BE2C (cell line): ENCODE measurements at regions not wholly inside any gene's neighbourhood (a gene's known extent, or its start where the extent isn't known, plus 50 kb on each side); places are given as distances from the start of the nearest gene placed in this dataset.
A peak's percentile ranks its signal among the peaks of the same experiment; 100 is the strongest.

Source experiments
- DNase-seq: peaks from one replicate; pipeline ENCODE4 v3.0.0-alpha.2; 2020
- H3K27me3 ChIP-seq: fragments of 250-450 bp; sonication (Bioruptor Pico); 2 replicates; pipeline ENCODE4 v1.5.1; 2020; ENCODE audit warnings: mild to moderate bottlenecking
- H3K36me3 ChIP-seq: fragments of 250-450 bp; sonication (Bioruptor Pico); 2 replicates; pipeline ENCODE4 v1.5.1; 2020; ENCODE audit warnings: mild to moderate bottlenecking
- H3K4me1 ChIP-seq: fragments of 250-450 bp; sonication (Bioruptor Pico); 2 replicates; pipeline ENCODE4 v1.5.1; 2020
- H3K4me3 ChIP-seq: 2 replicates; pipeline ENCODE4 v1.5.1; 2011; ENCODE audit warnings: low read depth, low read length
- H3K9me3 ChIP-seq: fragments of 250-450 bp; sonication (Bioruptor Pico); 2 replicates; pipeline ENCODE4 v1.5.1; 2020
- CTCF ChIP-seq: IDR thresholded peaks from 2 replicates; pipeline ENCODE4 v1.5.1; 2012; ENCODE audit warnings: mild to moderate bottlenecking, low read depth, low read length

GRCh38 chr21:15283789-15284188, 219.0 kb upstream of the NRIP1 start:
- DNase-seq: no peak
- no peak for TF ChIP-seq CTCF
- no peaks in the 10 kb centered on the region for H3K27me3 ChIP-seq
- no peak overlapping the region for H3K4me3 ChIP-seq
- H3K4me1 ChIP-seq: no peaks in the 10 kb centered on the region
- H3K36me3 ChIP-seq: no peaks in the 10 kb centered on the region
- H3K9me3 ChIP-seq: no peaks in the 10 kb centered on the region

- H3K36me3 ChIP-seq: no peaks in the 10 kb centered on the region
- no peak overlapping the region for H3K4me3 ChIP-seq
- DNase-seq: no peak
- H3K9me3 ChIP-seq: no peaks in the 10 kb centered on the region
- H3K4me1 ChIP-seq: 0 out of 2 replicates have a peak, but pooled peaks cover 4% of the 10 kb centered on the region
- H3K27me3 ChIP-seq: no peaks in the 10 kb centered on the region
- TF ChIP-seq CTCF: no peak
These were observed 220.8 kb upstream of the NRIP1 start for GRCh38 chr21:15285556-15285955.

GRCh38 chr21:15289246-15289645, 224.4 kb upstream of the NRIP1 start:
- no peak for DNase-seq
- Histone ChIP-seq H3K36me3 (no peaks in the 10 kb centered on the region), H3K4me3 (no peak overlapping the region), H3K27me3 (no peaks in the 10 kb centered on the region), H3K9me3 (no peaks in the 10 kb centered on the region), H3K4me1 (0 out of 2 replicates have a peak, but pooled peaks cover 4% of the 10 kb centered on the region)
- TF ChIP-seq CTCF: no peak

GRCh38 chr21:15289896-15290841, 225.4 kb upstream of the NRIP1 start:
- 0 out of 2 replicates have a peak, but pooled peaks cover 4% of the 10 kb centered on the region for H3K4me1 ChIP-seq
- H3K27me3 ChIP-seq: no peaks in the 10 kb centered on the region
- peak; percentile 95 for DNase-seq
- no peaks in the 10 kb centered on the region for H3K9me3 ChIP-seq
- TF ChIP-seq CTCF: no peak
- peak overlapping the region; percentile 56 for H3K4me3 ChIP-seq
- no peaks in the 10 kb centered on the region for H3K36me3 ChIP-seq

GRCh38 chr21:15291621-15292266, 226.9 kb upstream of the NRIP1 start:
- Histone ChIP-seq H3K36me3 (no peaks in the 10 kb centered on the region), H3K27me3 (no peaks in the 10 kb centered on the region), H3K9me3 (no peaks in the 10 kb centered on the region), H3K4me1 (0 out of 2 replicates have a peak, but pooled peaks cover 4% of the 10 kb centered on the region), H3K4me3 (no peak overlapping the region)
- no peak for TF ChIP-seq CTCF
- no peak for DNase-seq
